NAMALWA (cell line): ENCODE measurements at regions not wholly inside any gene's neighbourhood (a gene's known extent, or its start where the extent isn't known, plus 50 kb on each side); places are given as distances from the start of the nearest gene placed in this dataset.
"Not testable (repeated sequence)": the region's sequence is repeated elsewhere in the genome, so short reads cannot be mapped to it uniquely, and the experiment has no call there.

Experiments
- DNase-seq: peaks from one replicate; pipeline ENCODE4 v3.0.0-alpha.2; 2015; ENCODE audit warnings: low spot score

GRCh38 chr1:201637282-201638079 is 98.6 kb downstream of the NAV1 start:
- no peak for DNase-seq

DNA sequence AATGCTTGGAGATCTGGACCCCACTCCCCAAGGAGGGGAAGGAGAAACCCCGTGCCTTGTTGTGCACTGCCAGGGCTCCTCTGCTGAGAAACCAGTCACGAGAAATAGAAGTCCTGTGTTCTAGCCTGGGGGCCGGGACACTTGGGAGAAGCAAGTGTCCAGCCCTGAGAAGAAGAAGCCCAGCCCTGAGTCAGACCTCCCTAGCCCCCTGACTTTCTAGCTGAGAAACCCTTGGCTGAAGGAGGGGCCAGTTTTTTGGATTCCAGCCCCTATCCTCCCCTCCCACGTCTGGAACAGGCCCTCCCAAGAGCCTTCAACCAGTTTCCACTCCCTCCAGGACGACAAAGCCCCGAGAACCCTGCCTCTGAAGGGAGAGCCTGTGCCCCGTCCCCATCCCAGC is 100.5 kb downstream of the NAV1 start:
- DNase-seq, result no peak

GRCh38 chr1:201639826-201640225 is 100.9 kb downstream of the NAV1 start:
- no peak for DNase-seq

DNA sequence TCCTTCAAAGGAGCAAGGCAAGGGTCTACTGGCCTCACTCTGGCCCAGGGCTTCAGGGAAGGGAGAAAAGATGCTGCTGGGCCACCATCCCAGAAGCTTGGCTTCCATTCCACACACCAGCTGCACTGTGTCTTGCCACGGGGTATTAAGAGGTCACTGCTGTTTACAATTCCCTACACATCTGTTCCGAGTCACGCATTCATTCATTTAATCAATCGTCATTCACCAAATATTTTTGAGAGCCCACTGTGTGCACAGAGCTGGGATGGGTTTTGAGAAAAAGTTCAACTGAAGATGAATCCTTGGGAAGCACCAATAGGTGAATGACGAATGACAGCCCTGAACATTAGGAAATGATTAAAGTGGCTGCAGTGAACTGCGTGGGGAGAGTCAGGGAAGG is 101.7 kb downstream of the NAV1 start:
- no peak for DNase-seq

DNA sequence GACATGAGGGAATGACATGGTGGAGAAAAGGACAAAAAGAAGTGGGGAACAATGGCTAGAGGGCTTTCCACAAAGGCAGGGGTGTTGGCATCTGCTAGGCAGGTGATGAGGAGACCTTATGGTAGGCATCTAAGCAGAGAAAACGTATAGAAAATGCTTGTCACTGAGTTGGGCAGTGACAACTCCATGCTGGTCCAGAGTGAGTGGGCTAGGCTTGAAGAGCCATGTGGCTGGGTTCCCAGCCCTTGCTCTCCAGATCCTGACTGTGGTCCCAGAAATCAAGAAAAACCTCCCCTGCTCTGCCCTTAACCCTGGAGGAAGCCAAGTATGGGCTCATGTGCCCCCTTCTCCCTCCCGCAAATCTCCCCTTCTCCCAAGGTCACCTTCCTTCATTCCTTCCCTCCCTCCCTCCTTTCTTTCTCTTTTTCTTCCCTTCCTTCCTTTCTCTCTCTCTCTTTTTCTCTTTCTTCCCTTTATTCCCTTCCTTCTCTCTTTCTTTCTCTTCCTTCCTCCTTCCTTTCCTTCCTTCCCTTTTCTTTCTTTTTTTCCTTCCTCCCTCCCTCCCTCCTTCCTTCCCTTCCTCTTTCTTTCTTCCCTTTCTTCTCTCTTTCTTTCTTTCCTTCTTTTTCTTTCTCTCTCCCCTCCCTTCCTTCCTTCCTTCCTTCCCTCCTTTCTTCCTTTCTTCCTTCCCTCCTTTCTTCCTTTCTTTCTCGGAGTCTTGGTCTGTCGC is 102.8 kb downstream of the NAV1 start:
- DNase-seq, result no peak

- no peak for DNase-seq
These were observed 104.8 kb downstream of the NAV1 start for GRCh38 chr1:201643835-201644104.

GRCh38 chr1:201644197-201644596 is 105.3 kb downstream of the NAV1 start:
- no peak for DNase-seq

DNA sequence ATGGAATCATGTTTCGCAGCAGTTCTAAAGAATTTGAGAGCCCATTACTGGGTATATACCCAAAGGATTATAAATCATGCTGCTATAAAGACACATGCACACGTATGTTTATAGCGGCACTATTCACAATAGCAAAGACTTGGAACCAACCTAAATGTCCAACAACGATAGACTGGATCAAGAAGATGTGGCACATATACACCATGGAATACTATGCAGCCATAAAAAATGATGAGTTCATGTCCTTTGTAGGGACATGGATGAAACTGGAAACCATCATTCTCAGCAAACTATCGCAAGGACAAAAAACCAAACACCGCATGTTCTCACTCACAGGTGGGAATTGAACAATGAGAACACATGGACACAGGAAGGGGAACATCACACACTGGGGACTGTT is 106.1 kb downstream of the NAV1 start:
- not testable (repeated sequence) for DNase-seq

- DNase-seq, result no peak
These were observed 107.0 kb downstream of the NAV1 start for GRCh38 chr1:201645956-201646355.

- DNase-seq, result no peak
These were observed 107.6 kb downstream of the NAV1 start for GRCh38 chr1:201646411-201647022.

GRCh38 chr1:201647094-201647493 is 108.2 kb downstream of the NAV1 start:
- no peak for DNase-seq

DNA sequence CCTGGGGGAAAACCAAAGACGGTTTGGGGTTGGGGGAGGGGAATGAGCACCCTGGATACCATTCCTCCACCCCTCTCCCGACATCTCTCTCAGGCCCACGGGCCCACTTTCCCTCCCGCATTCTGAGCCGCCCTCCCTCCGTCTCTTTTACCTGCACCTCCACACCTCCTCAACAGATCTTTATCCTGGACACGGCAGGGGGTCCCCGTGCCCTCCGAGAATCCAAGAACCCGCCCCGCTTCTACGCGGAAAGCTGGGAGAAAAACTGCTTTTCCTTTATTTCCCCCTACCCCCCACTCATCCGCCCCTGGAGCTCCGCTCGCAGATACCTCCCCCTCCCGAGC is 108.8 kb downstream of the NAV1 start:
- no peak for DNase-seq

- no peak for DNase-seq
These were observed 109.4 kb downstream of the NAV1 start for GRCh38 chr1:201648066-201648906.

DNA sequence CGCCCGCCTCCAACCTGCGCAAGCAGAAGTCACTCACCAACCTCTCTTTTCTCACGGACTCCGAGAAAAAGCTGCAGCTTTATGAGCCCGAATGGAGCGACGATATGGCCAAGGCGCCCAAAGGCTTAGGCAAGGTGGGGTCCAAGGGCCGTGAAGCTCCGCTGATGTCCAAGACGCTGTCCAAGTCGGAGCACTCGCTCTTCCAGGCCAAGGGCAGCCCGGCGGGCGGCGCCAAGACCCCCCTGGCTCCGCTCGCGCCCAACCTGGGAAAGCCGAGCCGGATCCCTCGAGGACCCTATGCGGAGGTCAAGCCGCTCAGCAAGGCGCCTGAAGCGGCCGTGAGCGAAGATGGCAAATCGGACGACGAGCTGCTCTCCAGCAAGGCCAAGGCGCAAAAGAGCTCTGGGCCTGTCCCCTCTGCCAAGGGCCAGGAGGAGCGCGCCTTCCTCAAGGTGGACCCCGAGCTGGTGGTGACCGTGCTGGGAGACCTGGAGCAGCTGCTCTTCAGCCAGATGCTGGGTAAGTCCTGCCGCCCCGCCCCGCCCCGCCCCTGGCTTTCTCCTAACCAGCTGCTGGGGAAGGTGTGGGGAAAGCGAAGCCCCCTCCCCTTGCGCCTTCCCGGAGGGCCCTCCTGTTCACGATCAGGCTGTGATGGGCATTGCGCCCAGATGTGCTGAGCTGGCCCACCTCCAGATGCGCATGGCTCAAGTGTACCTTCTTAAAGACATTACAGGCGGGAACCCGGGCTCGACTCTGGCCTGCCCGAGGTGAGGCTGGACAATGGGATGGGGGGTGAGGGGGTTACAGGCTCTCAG is 110.2 kb downstream of the NAV1 start:
- DNase-seq, result no peak

GRCh38 chr1:201649761-201650622 is 111.1 kb downstream of the NAV1 start:
- no peak for DNase-seq

DNA sequence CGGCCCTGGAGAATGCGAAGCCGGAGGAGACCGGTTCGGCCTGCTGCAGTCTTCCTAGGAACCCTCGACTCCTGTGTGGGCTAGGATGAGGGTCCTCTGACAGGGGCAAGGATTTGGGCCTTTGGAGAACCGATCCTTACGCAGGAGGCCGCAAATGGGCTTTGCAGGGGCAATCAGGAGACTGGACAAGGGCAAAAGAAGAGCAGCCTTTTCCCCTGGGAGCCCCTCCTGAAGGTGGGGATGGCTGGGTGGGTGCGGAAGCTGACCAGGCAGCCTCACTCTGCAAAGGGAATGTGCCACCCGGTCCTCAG is 111.7 kb downstream of the NAV1 start:
- DNase-seq, result no peak

- DNase-seq, result no peak
These were observed 113.3 kb downstream of the NAV1 start for GRCh38 chr1:201652181-201652580.

DNA sequence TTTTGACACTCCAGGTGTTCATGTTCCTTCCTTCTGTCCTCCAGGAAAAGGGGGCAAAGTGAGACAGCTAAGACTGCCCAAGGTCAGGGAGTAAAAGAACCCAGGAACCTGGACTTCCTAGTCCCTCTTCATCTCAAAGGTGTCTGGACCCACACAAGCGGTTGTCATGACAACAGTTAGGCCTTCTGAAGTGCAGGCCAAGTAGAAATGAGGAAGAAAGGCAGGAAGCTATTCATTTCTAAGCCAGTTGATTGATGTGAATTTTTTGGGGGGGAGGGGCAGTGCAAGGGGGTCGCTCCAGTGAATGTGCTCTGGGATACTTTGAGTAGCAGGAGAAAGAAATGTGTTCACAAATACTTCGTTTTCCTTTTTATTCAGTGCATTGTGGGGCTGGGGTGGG is 114.3 kb downstream of the NAV1 start:
- DNase-seq, result peak; percentile 45

DNA sequence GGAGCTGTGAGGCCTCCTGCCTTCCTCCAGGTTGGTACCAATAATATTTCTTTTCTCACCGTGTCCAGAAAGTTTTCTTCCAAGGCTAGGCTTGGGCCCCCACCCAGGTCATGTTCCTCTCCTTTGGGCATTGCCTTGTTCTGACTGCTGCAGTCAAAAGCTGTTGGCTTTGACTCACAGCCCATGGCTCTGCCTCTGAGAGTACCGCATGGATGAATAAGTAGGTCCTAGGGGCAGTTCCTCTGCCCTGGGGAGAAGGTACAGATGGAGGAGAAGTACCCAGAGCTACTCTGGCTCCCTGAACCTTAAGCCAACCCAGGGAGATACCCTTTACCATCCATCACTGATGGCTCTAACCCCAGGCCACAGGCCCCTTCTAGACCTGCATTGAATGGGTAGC is 115.0 kb downstream of the NAV1 start:
- no peak for DNase-seq

DNA sequence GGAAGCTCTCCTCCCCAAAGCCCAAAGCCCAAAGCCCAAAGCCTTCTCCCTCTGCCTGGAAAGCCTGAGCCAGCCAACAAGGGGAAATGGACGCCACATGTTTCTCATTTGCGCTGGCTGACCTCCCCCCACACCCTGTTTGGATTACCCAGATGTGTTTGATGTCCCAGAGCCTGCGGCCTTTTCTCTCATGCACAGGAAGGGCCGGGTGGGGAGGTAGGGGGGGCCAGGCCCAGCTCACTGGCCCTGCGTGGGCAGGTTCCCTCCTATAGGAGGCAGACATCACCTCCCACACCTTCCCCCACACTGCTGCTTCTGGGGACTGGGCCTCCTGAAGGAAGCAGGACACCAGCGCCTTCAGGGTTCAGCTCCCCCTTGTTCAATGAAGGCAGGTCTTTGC is 116.3 kb downstream of the NAV1 start:
- no peak for DNase-seq

DNA sequence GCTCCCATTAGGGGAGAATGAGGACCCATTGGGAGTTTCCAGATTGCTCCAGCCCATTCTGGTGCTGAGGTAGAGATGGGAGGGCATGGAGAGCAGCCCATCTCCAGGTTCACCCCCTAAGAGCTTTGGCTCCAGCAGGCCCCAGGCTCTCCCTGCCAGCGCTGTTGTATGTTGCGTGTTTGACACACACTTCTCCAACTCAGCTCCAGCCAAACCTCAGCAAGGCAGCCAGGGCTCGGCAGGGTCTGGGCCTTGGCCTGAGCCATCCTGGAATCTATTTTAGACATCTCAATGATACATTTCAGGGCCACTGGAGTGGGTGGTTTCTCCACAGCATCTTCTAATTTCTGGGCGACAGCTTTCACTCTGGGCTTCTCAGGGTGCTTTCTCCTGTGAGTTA is 117.0 kb downstream of the NAV1 start:
- no peak for DNase-seq
